HL-60/S4 (cell line): ENCODE measurements at regions not wholly inside any gene's neighbourhood (a gene's known extent, or its start where the extent isn't known, plus 50 kb on each side); places are given as distances from the start of the nearest gene placed in this dataset.
"Not testable (repeated sequence)": the region's sequence is repeated elsewhere in the genome, so short reads cannot be mapped to it uniquely, and the experiment has no call there.

ENCODE experiments used
- in situ Hi-C: fragments of 300-500 bp; cut with MboI; formaldehyde crosslinking; loops from 2 replicates; pipeline ENCODE4 v1.14.3; 2022; ENCODE audit warnings: low sequenced_read_pairs

DNA sequence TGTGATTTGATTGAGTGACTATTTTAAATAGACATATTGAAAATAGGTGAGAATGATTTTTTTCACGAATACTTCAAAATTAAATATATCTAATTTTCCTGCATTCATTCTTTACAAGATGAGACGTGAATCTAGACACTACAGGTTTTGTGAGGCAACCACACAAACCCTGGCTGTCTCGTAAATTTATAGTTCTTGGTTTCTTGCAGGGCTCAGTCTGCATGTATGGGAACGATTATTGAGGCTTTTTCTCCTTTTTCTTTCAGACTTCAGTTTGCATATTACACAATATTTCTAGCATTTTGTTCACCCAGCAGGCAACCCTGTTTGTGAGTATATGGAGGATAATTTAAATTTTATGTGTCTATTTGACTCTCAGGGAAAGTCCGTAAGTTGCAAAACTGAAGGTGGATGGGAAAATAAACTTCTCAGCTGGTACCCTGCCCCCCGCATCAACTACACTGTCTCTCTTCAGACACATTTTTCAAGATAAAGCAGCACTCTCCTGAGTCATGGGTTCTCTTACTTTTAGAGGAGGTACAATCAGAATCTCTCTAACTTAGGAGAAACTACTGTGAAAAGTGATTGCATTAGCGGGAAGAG lies 1349.3 kb downstream of the GRIK2 start:
- in situ Hi-C loops = no loop called here

DNA sequence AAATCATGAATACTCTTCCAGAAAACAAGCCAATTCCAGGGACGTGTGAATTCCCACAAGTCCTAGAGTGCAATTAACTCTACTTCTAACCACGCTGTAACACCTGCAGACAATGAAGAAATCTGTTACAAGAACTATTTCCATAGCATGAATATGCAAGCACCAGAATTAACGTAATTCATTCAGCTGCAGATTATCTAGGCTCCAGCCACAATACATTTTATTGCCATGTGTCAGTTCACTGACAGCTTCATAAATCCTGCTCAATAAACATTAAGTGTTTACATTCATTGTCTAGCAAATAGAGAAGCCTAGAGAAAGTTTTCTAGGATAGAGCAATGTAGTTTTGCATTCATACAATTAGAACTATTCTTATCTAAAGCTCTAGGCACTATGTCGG lies 1348.5 kb downstream of the GRIK2 start:
- in situ Hi-C loops = no loop called here

DNA sequence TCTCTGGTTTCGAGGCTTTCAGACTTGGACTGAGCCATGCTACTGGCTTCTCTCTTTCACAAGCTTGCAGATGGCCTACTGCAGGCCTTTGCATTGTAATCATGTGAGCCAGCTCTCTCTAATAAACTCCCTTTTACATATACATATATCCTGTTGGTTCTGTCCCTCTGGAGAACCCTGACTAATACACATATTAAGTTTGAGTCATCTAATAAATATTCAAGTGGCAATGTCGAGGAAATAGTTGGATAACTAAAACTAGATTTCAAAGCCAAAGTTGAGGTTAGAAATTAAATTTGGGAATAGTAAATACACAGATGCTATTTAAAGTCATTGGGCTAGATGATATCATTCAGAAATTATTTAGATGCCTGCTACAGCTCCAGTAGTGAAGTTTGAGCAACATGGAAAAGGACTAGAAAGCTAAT lies 1343.4 kb downstream of the GRIK2 start:
- in situ Hi-C loops = no loop called here

DNA sequence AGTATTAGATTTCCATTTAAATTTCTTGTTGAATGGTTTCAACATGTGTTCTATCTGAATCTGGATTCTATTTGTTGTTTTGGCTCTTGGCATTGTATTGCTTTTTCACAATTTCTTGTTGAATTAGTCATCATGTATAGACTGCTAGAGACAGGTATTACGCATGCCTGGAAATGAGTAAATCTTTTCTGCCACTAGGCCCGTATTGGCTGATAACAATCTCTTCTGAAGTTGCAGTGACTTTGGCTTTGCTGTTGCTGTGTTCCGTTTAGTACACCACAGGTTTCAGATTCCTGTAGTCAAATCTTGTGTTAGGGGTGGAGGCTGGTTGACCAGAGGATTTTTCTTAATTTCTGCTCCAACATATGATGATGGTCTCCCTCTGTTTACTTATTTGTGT lies 1339.4 kb downstream of the GRIK2 start:
- in situ Hi-C loops = no loop called here

DNA sequence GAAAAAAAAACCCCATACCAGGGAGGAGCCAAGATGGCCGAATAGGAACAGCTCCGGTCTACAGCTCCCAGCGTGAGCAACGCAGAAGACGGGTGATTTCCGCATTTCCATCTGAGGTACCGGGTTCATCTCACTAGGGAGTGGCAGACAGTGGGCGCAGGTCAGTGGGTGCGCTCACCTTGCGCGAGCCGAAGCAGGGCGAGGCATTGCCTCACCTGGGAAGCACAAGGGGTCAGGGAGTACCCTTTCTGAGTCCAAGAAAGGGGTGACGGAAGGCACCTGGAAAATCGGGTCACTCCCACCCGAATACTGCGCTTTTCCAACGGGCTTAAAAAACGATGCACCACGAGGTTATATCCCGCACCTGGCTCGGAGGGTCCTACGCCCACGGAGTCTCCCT lies 1328.6 kb downstream of the GRIK2 start:
- in situ Hi-C loops = not testable (repeated sequence)

DNA sequence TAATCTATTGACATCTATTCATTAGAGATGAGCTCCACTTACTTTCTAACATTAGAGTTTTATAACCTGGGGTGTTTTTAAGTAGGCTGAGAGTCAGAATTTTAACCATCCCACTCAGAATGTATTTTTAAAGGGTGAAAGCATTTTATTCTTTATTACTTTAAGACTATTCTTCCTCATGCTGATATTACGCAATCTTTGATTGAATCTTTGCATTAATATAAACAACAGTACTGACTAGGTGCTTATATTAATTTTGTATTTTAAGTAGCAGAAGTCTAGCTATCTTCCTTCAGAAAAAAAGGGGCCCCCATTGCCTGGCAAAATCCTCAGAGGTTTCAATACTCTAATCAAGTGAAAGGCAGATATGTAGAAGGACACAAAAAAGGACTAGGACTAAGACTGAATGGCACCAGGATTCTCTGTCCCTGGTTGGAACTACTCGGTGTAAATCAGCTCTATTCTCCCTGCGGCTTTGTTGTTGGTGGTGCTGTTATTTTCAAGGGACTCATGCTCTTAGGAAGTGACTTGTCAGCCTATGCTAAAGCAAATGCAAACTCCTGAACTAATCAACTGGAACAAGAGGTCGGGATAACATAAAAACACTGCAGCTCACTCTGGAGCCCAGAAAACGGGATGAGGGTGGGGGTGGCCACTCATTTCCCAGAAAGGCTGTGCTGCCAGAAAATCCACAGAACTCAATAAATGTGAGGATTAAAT lies 1324.4 kb downstream of the GRIK2 start:
- in situ Hi-C loops = no loop called here

DNA sequence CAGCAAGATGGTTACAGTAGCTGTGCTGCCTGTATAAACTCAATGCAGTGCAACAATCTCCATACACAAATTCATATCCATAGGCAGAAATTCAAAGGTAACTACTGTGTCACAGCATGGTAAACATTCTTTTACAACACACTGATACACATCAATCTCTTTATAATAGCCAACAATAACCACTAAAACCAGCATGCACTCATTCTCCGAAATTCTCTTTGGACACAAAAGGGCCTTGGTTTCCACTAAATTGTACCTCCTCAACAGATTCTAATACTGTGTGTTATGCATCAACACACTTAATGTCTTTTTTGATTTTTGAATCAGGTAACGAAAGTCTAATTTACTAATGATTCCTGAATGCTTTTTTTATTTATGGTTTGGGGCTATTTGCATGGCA lies 1323.7 kb downstream of the GRIK2 start:
- in situ Hi-C loops = no loop called here

DNA sequence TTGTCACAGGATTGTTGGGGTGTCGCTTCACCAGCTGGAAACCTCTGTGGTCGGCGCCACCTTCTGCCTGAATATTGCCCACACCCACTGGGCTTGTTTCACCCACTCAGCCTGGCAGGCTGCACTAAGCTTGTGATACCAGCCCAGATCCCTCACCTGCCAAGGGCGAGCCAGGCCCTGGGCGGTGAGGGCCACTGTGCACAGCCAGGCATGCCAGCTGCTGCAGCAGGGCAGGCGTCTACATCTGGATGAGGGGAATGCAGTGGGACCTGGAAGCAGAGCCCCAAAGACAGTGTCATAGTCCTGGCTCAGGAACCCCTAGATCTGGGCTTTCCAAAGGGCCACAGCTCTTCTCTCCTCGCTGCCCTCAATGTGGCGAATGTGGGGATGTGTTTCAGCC lies 1307.5 kb downstream of the GRIK2 start:
- in situ Hi-C loops = no loop called here

DNA sequence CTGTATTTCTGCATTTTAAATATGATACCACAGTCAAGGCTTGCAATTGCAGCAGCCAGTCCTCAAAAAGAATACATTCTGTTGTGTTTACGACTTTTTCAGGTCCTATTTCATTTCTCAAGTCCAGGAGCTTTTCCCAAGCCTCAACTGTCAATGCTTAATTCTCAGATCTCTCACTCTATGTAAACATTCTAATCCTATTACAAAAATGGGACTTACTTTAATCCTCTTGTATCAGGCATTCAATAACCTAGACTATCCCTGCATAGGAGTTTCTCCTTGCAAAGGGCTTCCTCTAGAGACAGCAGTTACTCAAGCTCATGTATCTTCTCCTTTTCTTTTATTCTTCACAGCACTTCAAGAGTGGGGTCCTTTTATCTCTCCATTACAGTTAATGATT lies 1293.0 kb downstream of the GRIK2 start:
- in situ Hi-C loops = no loop called here

DNA sequence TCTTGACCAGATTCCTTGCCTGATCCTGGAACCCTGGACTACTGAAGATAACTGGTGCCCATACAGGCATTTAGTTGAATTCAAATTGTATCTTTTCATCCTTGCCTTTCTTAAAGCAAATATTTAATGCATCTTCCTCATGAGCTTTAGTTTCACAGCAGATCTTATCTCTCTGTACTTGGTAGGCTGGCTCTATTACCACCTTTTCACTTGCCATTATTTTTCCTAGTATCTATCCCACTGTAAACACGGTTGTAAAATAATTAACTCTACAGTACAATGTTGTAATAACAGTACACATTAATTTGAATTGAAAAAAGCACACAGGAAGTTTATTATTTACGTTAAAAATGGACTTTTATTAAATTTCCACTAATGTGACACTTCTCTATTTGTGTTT lies 1286.9 kb downstream of the GRIK2 start:
- in situ Hi-C loops = no loop called here

DNA sequence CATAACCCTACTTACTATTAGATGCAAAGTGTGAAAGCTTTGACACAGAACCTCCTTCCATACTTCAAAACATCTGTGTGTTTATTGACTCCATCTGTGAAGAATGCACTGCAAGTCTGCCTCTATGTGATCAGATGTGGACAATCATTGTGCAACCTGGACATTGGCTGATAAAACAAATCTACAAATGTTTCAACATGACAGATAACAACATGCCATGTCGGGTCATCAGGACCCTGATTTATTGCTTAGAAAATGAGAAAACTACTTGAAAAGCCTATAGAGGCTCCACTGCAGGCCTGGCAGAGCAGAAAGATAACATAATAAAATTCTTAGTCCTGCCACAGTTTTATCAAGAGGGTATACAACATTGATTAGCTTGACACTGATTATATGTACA lies 1286.4 kb downstream of the GRIK2 start:
- in situ Hi-C loops = no loop called here

DNA sequence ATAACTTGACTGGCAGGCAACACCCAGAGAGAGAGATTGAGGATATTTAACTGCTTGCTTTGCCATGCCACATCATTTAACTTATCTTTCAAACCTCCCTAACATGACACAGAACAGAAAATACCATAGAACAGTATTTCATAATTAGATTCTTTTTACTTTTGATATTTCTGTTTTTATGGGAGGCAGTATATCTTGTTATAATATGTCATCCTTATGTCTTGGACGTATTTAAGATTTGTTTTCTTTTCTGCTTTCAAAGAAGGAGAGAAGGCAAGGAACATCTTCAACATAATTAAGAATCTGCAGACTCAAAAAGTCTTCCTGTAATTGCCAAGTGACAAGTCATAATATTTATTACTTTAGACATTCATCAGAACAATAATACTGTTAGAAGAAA lies 1283.7 kb downstream of the GRIK2 start:
- in situ Hi-C loops = no loop called here

DNA sequence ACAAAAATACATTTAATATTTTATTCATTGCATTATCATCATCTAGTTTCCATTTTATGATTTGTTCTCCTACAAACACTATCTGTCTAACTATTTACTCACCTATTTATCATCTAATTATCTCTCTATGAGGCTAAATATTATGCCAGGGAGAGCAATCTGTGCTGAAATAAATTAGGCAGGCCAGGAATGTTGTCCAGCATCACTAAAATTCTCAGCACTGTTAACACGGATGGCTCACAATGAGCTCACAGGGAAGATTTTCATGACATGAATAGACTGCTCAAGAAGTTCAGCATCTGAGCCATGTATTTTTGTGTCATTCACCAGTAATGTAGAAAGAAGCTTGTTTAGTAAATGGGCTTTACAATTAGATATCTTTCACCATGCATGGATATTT lies 1277.2 kb downstream of the GRIK2 start:
- in situ Hi-C loops = no loop called here

DNA sequence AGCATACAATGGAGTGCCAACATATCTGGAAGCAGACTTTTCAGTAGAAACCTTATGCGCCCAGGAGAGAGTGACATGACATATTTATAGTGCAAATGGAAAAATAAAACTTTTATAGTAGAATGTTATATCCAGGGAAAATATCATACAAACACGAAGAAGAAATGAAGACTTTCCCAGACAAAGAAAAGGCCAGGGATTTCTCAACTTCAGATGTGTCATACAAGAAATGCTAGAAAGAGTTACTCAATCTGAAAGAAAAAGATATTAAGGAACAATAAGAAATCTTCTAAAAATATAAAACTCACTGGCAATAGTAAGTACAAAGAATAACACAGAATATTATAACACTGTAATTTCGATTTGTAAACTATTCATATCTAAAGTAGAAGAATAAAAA lies 1269.3 kb downstream of the GRIK2 start:
- in situ Hi-C loops = no loop called here

DNA sequence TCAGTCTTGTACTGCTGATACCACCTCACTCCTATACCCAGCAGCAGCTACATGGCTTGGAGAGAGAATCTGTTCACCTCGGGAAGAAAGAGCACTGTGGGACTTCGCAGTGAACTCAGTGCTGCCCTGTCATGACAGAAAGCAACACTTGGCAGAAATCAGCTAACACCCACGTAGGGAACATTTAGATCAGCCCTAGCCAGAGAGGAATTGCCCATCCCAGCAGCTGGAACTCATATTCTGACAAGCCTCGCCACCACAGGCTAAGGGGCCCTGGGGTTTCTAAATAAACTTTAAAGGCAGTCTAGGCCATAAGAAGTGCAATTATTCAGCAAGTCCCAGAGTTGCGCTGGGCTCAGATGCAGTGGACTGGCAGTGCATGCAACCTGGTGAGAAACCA lies 1266.8 kb downstream of the GRIK2 start:
- in situ Hi-C loops = no loop called here

DNA sequence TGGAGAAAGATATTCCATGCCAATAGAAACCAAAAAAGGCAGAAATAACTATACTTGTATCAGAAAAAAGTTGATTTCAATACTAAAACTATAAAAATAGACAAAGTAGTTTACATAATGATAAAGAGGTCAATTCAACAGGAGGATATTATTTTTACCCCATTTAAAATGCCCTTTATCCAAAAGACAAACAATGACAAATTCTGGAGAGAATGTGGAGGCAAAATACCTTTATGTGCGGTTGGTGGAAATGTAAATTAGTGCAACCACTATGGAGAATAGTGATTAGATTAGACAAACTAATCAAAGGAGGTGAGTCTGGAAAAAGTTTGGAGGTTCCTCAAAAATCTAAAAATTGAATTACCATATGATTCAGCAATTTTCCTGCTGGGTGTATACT lies 1262.3 kb downstream of the GRIK2 start:
- in situ Hi-C loops = no loop called here

DNA sequence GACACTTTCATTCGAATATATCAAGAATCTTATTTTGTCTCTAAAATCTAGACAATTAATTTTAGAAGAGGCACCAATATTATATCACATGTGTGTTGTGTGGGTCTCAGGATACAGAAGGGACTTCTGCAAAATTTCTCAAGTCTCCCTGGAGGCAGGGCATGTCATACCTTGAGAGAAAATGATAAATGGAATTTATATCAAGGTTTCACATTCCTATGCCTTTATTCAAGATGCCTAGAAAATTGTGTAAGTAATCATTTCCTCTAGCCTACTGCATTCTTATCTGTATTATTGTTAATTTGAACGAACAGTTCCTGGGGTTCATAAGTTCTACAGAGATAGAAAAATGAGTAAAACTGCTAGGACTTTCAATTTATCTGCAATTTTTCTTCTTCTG lies 1247.9 kb downstream of the GRIK2 start:
- in situ Hi-C loops = no loop called here

DNA sequence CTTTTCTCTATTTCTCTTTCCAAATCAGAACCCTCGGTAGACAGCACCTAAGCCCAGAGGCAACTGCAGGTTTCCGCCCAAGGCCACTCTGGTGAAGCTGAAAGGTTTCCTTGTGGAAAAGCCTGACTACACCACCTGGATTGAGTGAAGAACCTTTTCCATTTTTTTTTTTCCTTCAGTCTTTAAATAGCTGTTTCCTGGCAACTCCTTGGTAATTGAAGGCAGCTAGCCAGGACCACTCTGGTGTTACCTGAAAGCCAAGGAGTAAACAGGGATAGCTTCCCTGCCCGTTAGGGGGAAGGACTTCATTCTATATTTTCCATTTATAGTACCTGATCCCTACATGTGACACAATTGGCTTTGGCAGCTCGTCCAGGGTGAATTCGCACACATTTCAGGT lies 1238.4 kb downstream of the GRIK2 start:
- in situ Hi-C loops = no loop called here

DNA sequence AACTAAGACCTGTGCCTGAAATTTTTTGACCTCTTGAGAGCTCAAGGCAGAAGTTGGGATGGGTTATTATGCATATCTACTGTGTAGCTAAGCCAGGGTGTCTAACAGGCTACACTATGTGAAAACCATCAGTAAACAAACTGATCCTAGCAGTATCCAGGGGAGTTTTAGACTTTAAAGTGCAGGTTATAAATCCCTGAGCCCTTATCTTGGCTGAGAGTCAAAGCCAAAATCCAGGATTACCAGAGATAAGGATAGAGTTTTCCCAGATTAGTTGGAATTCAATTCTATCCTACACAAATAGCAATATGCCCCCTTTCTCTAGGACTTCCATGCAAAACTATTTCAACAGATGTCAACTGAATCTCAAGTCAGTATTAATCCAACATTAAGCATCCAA lies 1229.7 kb downstream of the GRIK2 start:
- in situ Hi-C loops = no loop called here

DNA sequence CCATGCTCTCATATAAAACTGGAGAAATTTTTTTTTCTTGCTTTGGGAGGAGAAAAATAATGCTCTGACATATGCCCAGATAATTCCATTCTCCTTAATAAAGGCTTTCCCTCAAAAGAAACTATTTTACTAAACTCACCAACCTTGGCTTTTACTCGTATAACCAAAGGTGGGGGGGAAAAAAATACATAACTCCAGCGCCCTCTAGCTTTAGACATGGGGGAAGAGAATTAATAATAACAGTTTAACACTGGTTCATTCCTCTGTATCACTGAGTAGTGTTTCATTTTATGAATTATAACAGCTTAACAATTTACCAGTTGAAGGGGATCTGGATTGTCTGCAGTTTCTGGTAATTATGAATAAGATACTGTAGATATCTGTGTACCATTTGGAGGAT lies 1226.1 kb downstream of the GRIK2 start:
- in situ Hi-C loops = no loop called here

DNA sequence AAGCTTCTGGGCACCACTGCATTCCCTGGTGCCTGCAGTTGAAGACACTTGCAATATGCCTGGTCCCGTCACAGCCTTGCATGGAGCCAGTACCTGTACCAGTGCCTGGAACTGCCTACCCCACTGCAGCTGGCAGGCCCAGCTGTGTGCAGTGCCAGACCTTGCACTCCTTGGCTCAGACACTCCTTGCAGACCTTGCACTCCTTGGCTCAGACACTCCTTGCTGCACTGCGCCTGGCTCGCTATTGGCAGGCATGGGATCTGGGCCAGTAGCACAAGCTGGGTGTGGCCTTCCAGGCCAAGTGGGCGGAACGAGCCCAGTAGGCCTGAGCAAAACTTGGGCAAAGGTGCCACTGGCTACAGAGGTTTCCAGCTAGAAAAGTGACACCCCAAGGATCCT lies 1189.1 kb downstream of the GRIK2 start:
- in situ Hi-C loops = no loop called here

DNA sequence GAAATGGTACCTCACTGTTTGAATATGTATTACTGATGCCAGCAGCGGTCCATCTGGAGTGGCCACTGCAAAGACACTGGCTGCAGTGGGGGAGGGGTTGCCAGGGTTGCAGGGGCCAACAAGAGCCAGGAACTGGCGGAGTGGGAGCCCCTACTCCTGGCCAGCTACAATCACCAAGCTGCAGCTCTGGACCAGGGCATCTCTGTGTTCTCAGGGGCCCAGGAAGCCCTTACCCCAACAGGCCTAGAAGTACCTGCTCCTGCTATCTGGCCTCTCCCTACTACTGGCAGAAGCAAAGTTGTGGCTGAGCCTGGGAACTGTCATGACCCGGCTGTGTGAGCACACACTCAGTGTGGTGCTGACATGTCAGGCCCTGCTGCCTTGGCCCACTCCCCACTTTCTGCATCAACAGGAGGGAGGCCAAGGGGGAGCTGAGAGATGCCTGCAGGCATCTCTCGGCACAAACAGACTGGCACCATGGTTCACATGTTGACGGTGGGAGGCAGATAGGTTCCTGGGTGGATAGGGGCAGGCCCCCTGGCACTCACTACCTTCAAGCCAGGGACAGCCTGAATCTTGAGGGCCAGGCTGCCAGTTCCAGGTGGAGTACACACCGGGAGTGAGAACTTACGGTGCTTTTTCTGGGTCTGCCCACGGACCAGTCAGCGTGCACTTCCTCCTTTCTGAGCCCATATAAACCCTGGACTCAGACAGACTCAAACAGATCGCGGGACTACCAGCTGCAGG lies 1188.0 kb downstream of the GRIK2 start:
- in situ Hi-C loops = no loop called here
